Activated CD4-positive, alpha-beta T cell treated with anti-CD3 and anti-CD28 coated beads for 4 hours (primary cell): ENCODE measurements at regions not wholly inside any gene's neighbourhood (a gene's known extent, or its start where the extent isn't known, plus 50 kb on each side); places are given as distances from the start of the nearest gene placed in this dataset.

Experiments used
- DNase-seq, 2 donors: peaks; one replicate each; pipeline ENCODE4 v3.0.0-alpha.2; 2020

DNA sequence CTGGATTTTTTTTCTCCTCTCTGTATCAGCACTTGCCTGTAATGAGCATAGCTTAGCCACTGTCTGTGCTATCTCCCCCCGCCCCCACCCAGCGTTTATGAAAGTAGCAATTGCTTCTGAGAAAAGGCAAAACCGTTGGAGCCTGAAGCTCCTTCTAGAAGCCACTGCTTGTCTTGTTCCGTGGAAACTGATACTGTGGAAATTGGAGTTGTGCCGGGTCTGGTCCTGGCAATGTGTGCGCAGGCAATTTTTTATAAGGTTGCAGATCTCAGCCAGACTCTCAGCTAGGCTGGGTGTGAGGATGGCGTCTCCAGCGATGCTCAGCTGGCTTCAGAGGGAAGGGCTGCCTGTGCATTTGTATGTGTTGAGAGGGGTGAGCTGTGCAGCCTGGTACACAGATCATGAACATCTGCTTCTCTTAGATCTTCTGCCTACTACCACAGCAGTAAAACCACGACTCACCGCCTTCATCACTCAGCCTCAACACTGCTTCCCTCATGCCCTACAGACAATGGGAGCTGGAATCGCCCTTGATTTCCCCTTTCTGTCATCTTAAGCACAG lies 72.4 kb upstream of the GTSF1L start:
- DNase-seq: no peak

- no peak for DNase-seq
Observed at GRCh38 chr20:43798291-43799149, 71.7 kb upstream of the GTSF1L start.

DNA sequence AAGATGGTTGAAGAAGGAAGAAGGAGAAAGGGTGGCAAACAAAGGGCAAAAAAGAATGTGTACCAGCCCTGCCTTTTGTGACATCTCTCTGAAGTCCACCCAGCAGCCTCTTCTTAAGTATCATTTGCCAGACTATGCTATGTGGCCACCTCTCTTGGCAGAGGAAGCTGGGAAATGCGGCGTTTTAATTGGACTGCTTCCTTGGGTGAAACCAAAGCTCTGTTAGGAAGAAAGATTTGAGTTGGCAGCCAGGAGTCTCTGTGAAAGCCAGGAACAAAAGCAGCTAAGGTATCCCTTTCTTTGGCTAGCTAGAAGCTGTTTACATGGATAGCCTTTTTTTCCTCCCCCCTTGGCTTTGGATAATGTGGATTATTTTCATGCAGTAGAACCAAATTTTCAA lies 67.5 kb upstream of the GTSF1L start:
- DNase-seq: no peak

- no peak for DNase-seq
Observed at GRCh38 chr20:43789593-43789992, 62.8 kb upstream of the GTSF1L start.

GRCh38 chr20:43787937-43788336 lies 61.1 kb upstream of the GTSF1L start:
- DNase-seq: no peak

DNA sequence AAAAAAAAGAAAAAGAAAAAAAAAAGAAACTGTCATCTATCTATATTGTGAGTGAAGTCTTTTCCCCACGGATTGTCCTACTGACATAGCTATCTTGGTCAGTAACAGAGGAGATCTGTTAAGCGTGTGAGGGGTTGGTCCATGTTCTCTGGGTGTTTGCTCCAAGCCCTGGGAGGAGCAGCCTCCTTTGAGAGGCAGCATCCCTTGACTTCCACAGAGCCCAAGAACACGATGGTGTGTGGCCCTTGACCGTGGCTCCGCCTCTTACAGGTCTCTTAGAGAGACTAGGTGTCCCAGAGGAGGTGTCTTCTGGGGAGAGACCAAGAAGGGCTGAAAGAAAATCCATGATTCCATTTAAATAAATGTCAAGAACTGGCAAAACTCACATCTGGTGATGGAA lies 60.1 kb upstream of the GTSF1L start:
- no peak for DNase-seq

DNA sequence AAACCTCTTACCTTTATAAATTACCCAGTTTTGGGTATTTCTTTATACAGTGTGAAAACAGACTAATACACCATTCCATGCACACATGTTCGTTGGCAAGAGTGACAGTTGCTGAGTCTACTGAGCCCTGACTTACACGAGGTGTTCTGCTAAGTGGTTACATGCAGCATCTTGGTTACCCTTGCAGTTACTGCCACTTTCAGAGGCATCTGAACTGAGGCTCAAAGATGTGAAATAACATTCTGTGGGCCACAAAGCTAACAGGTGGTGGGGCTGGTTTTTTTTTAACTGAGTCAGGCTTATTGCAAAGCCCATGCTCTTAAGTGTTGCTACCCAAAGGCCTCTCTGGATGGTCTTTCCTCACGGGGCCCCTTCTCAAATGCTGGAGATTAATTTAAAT lies 54.4 kb upstream of the GTSF1L start:
- no peak for DNase-seq

GRCh38 chr20:43778375-43778774 lies 51.6 kb upstream of the GTSF1L start:
- no peak for DNase-seq

DNA sequence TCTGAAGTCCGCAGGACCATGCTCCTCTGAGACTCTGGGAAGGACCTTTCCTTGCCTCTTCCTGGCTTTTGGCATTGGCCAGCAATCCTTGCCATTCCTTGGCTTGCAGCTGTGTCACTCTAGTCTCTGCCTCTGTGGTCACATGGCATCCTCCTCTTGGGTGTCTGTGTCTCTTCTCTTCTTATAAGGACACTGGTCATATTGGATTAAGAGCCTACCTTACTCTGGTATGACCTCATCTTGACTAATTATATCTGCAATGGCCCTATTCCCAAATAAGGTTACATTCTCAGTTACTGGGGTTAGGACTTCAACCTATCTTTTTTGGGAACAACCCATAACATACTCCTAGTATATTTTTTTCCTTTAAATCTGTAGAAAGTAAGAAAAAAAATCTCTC lies 49.9 kb upstream of the GTSF1L start:
- DNase-seq: no peak
